Body of pancreas (tissue), 4 donors: ENCODE measurements at regions not wholly inside any gene's neighbourhood (a gene's known extent, or its start where the extent isn't known, plus 50 kb on each side); places are given as distances from the start of the nearest gene placed in this dataset.

Experiments
- CTCF ChIP-seq, 7 experiments: fragments of 450-650 bp in 4 of 7; fragments of 200-600 bp in 3 of 7; sonication (generic) in 3 of 7; IDR thresholded peaks; one replicate each; pipeline ENCODE4 v1.5.1; 2016 to 2019; ENCODE audit warnings: antibody characterized with exemption in 7 of 7
- POLR2A ChIP-seq, 3 donors: fragments of 450-650 bp; IDR thresholded peaks; one replicate each; pipeline ENCODE4 v1.6.1; 2016; ENCODE audit warnings: antibody characterized with exemption in 3 of 3, mild to moderate bottlenecking in 2 of 3

GRCh38 chr20:51221791-51222408 lies 199.0 kb upstream of the KCNG1 start:
- TF ChIP-seq CTCF (IDR thresholded peaks at IDR 0.05) (no peak), POLR2A (IDR thresholded peaks at IDR 0.05) (no peak)
